Caco-2 (cell line): ENCODE measurements at regions not wholly inside any gene's neighbourhood (a gene's known extent, or its start where the extent isn't known, plus 50 kb on each side); places are given as distances from the start of the nearest gene placed in this dataset.

Experiments
- BruUV-seq: library from RNA; stranded (reverse); fragments of 400-500 nt; replicated peaks from 2 replicates; lab custom pipeline; 2021; lab: Mats Ljungman, UMichigan
- CTCF ChIA-PET: fragments of 300-600 bp; sonication (Branson Sonifier 250); formaldehyde crosslinking; loops from one replicate; lab custom pipeline; 2022; ENCODE audit warnings: antibody characterized with exemption; lab: Charles Lee
- POLR2A ChIA-PET: fragments of 300-600 bp; sonication (Branson Sonifier 250); formaldehyde crosslinking; loops from one replicate; lab custom pipeline; 2022; ENCODE audit warnings: antibody characterized with exemption; lab: Charles Lee
- DNase-seq, 2 experiments: peaks; one replicate each; pipeline versions ENCODE4 v3.0.0 to v3.0.0-alpha.2; 2020 to 2022
- H3K27me3 ChIP-seq: replicated peaks from 2 replicates; pipeline ENCODE4 v1.6.0; 2011; ENCODE audit warnings: low read length; ENCODE audit not compliant: control insufficient read depth, insufficient read depth
- H3K36me3 ChIP-seq: 2 replicates; pipeline ENCODE4 v1.5.1; 2011; ENCODE audit warnings: low read length; ENCODE audit not compliant: control insufficient read depth, insufficient read depth
- H3K4me1 ChIP-seq: fragments of 250-450 bp; sonication (Bioruptor Pico); 2 replicates; pipeline ENCODE4 v1.5.1; 2020; ENCODE audit warnings: mild to moderate bottlenecking
- H3K4me3 ChIP-seq: 2 replicates; pipeline ENCODE4 v1.5.1; 2011; ENCODE audit warnings: low read depth, mild to moderate bottlenecking, control low read depth, low read length
- H3K9me3 ChIP-seq: fragments of 250-450 bp; sonication (Bioruptor Pico); 2 replicates; pipeline ENCODE4 v1.5.1; 2020; ENCODE audit warnings: mild to moderate bottlenecking, moderate library complexity
- H3K27ac Mint-ChIP-seq: one replicate; pipeline ENCODE4 v1.8.0; 2022; ENCODE audit warnings: mixed read lengths; ENCODE audit not compliant: unreplicated experiment
- H3K27me3 Mint-ChIP-seq: one replicate; pipeline ENCODE4 v1.8.0; 2022; ENCODE audit warnings: mixed read lengths; ENCODE audit not compliant: insufficient read depth, unreplicated experiment
- H3K36me3 Mint-ChIP-seq: one replicate; pipeline ENCODE4 v1.8.0; 2022; ENCODE audit warnings: mild to moderate bottlenecking, mixed read lengths; ENCODE audit not compliant: insufficient read depth, unreplicated experiment
- H3K4me1 Mint-ChIP-seq: one replicate; pipeline ENCODE4 v1.8.0; 2022; ENCODE audit warnings: low read depth, mixed read lengths; ENCODE audit not compliant: unreplicated experiment
- H3K4me3 Mint-ChIP-seq: one replicate; pipeline ENCODE4 v1.8.0; 2022; ENCODE audit warnings: mild to moderate bottlenecking, moderate library complexity, mixed read lengths; ENCODE audit not compliant: unreplicated experiment
- H3K9me3 Mint-ChIP-seq: one replicate; pipeline ENCODE4 v1.8.0; 2022; ENCODE audit warnings: mixed read lengths; ENCODE audit not compliant: unreplicated experiment
- CTCF ChIP-seq, 2 experiments: fragments of 200-600 bp in 1 of 2; IDR thresholded peaks; 1 replicate in 1 of 2; 2 replicates in 1 of 2; pipeline versions ENCODE4 v1.5.1 to v1.8.0; 2011 to 2022; ENCODE audit warnings: antibody characterized with exemption in 1 of 2, control low read depth in 1 of 2, inconsistent platforms in 1 of 2, low read depth in 1 of 2, low read length in 1 of 2, mild to moderate bottlenecking in 1 of 2, moderate library complexity in 1 of 2; ENCODE audit not compliant: insufficient read depth in 1 of 2, severe bottlenecking in 1 of 2, unreplicated experiment in 1 of 2
- intact Hi-C: fragments of 100-400 bp; cut with micrococcal nuclease; formaldehyde crosslinking; loops from one replicate; pipeline ENCODE4 v1.10.0; 2022; ENCODE audit not compliant: unreplicated experiment

GRCh38 chr9:7342736-7343135 is 456.8 kb downstream of the DMAC1 start:
- Histone ChIP-seq H3K9me3 (no peaks in the 10 kb centered on the region), H3K4me3 (no peak overlapping the region), H3K36me3 (no peaks in the 10 kb centered on the region), H3K4me1 (no peaks in the 10 kb centered on the region), H3K27me3 (no peaks in the 10 kb centered on the region)
- H3K27ac Mint-ChIP-seq = no peak overlapping the region
- H3K4me1 Mint-ChIP-seq = no peaks in the 10 kb centered on the region
- POLR2A ChIA-PET = no interaction called here
- no TSS peak for BruUV-seq
- no peak for DNase-seq
- no peak overlapping the region for H3K4me3 Mint-ChIP-seq
- CTCF ChIA-PET = no interaction called here
- H3K27me3 Mint-ChIP-seq = peaks cover 9% of the 10 kb centered on the region
- no peaks in the 10 kb centered on the region for H3K36me3 Mint-ChIP-seq
- intact Hi-C loops = no loop called here
- TF ChIP-seq CTCF (IDR thresholded peaks at IDR 0.05; ENCODE audit: insufficient read depth in 1 of 2, low read depth in 1 of 2, low read length in 1 of 2, severe bottlenecking in 1 of 2, unreplicated experiment in 1 of 2) = no peak
- no peaks in the 10 kb centered on the region for H3K9me3 Mint-ChIP-seq

GRCh38 chr9:7342229-7342628 is 457.3 kb downstream of the DMAC1 start:
- Histone ChIP-seq H3K4me1 (no peaks in the 10 kb centered on the region), H3K4me3 (no peak overlapping the region), H3K27me3 (no peaks in the 10 kb centered on the region), H3K36me3 (no peaks in the 10 kb centered on the region), H3K9me3 (no peaks in the 10 kb centered on the region)
- TF ChIP-seq CTCF (IDR thresholded peaks at IDR 0.05; ENCODE audit: insufficient read depth in 1 of 2, low read depth in 1 of 2, low read length in 1 of 2, severe bottlenecking in 1 of 2, unreplicated experiment in 1 of 2) = no peak
- Mint-ChIP-seq H3K27me3 (peaks cover 13% of the 10 kb centered on the region), H3K4me3 (no peak overlapping the region), H3K9me3 (no peaks in the 10 kb centered on the region), H3K27ac (no peak overlapping the region), H3K4me1 (no peaks in the 10 kb centered on the region), H3K36me3 (no peaks in the 10 kb centered on the region)
- no TSS peak for BruUV-seq
- DNase-seq = no peak
- POLR2A ChIA-PET = no interaction called here
- CTCF ChIA-PET = no interaction called here
- intact Hi-C loops = no loop called here

- H3K36me3 ChIP-seq = no peaks in the 10 kb centered on the region
- Mint-ChIP-seq H3K27ac (no peak overlapping the region), H3K4me3 (no peak overlapping the region), H3K4me1 (no peaks in the 10 kb centered on the region), H3K9me3 (no peaks in the 10 kb centered on the region), H3K36me3 (no peaks in the 10 kb centered on the region), H3K27me3 (peaks cover 15% of the 10 kb centered on the region)
- BruUV-seq = no TSS peak
- no peaks in the 10 kb centered on the region for H3K4me1 ChIP-seq
- intact Hi-C loops = no loop called here
- no peak for TF ChIP-seq CTCF (IDR thresholded peaks at IDR 0.05; ENCODE audit: insufficient read depth in 1 of 2, low read depth in 1 of 2, low read length in 1 of 2, severe bottlenecking in 1 of 2, unreplicated experiment in 1 of 2)
- no peak overlapping the region for H3K4me3 ChIP-seq
- no peak for DNase-seq
- CTCF ChIA-PET = no interaction called here
- POLR2A ChIA-PET = no interaction called here
- H3K27me3 ChIP-seq = no peaks in the 10 kb centered on the region
- H3K9me3 ChIP-seq = no peaks in the 10 kb centered on the region
Measured at GRCh38 chr9:7341571-7341970, 458.0 kb downstream of the DMAC1 start.
